Stimulated activated CD8-positive, alpha-beta memory T cell treated with anti-CD3 and anti-CD28 coated beads, Interleukin-4, amount 100 ng/mL, for 48 hours (primary cell): ENCODE measurements at regions not wholly inside any gene's neighbourhood (a gene's known extent, or its start where the extent isn't known, plus 50 kb on each side); places are given as distances from the start of the nearest gene placed in this dataset.
"Not testable (repeated sequence)": the region's sequence is repeated elsewhere in the genome, so short reads cannot be mapped to it uniquely, and the experiment has no call there.

Experiments used
- DNase-seq: peaks from one replicate; pipeline ENCODE4 v3.0.0-alpha.2; 2020

GRCh38 chr9:75462866-75463265 lies 374.6 kb downstream of the OSTF1 start:
- no peak for DNase-seq

- no peak for DNase-seq
These were observed 375.6 kb downstream of the OSTF1 start for GRCh38 chr9:75463871-75464270.

GRCh38 chr9:75464726-75465125 lies 376.4 kb downstream of the OSTF1 start:
- no peak for DNase-seq

GRCh38 chr9:75467142-75467541 lies 378.8 kb downstream of the OSTF1 start:
- DNase-seq, result no peak

GRCh38 chr9:75471549-75472114 lies 383.3 kb downstream of the OSTF1 start:
- no peak for DNase-seq

GRCh38 chr9:75482566-75482965 lies 394.3 kb downstream of the OSTF1 start:
- DNase-seq, result no peak

- DNase-seq, result no peak
These were observed 395.3 kb downstream of the OSTF1 start for GRCh38 chr9:75483636-75484035.

GRCh38 chr9:75487856-75488718 lies 399.8 kb downstream of the OSTF1 start:
- no peak for DNase-seq

GRCh38 chr9:75488719-75489110 lies 400.4 kb downstream of the OSTF1 start:
- DNase-seq, result no peak

GRCh38 chr9:75490326-75490725 lies 400.1 kb upstream of the PCSK5 start:
- no peak for DNase-seq

- no peak for DNase-seq
These were observed 398.9 kb upstream of the PCSK5 start for GRCh38 chr9:75491533-75491932.

- no peak for DNase-seq
These were observed 390.7 kb upstream of the PCSK5 start for GRCh38 chr9:75499812-75500211.

- DNase-seq, result no peak
These were observed 390.0 kb upstream of the PCSK5 start for GRCh38 chr9:75500479-75500878.

GRCh38 chr9:75500940-75501339 lies 389.5 kb upstream of the PCSK5 start:
- not testable (repeated sequence) for DNase-seq

GRCh38 chr9:75504721-75505120 lies 385.8 kb upstream of the PCSK5 start:
- DNase-seq, result no peak

- DNase-seq, result no peak
These were observed 384.8 kb upstream of the PCSK5 start for GRCh38 chr9:75505654-75506053.

GRCh38 chr9:75529463-75529862 lies 361.0 kb upstream of the PCSK5 start:
- no peak for DNase-seq

- no peak for DNase-seq
These were observed 358.9 kb upstream of the PCSK5 start for GRCh38 chr9:75531588-75531987.

- DNase-seq, result no peak
These were observed 358.0 kb upstream of the PCSK5 start for GRCh38 chr9:75532233-75533050.

GRCh38 chr9:75539523-75539922 lies 350.9 kb upstream of the PCSK5 start:
- DNase-seq, result no peak

GRCh38 chr9:75540185-75540584 lies 350.3 kb upstream of the PCSK5 start:
- DNase-seq, result no peak

- DNase-seq, result no peak
These were observed 348.7 kb upstream of the PCSK5 start for GRCh38 chr9:75541734-75542133.

GRCh38 chr9:75544815-75545214 lies 345.7 kb upstream of the PCSK5 start:
- DNase-seq, result no peak

GRCh38 chr9:75545287-75545686 lies 345.2 kb upstream of the PCSK5 start:
- no peak for DNase-seq
